Upper lobe of left lung (tissue), 6 donors: ENCODE measurements at regions not wholly inside any gene's neighbourhood (a gene's known extent, or its start where the extent isn't known, plus 50 kb on each side); places are given as distances from the start of the nearest gene placed in this dataset.

Experiments used
- ATAC-seq, 2 donors: fragments of 200-7000 bp; cut with Tn5 transposase; one replicate each; pipeline ENCODE4 v1.9.1; 2022; ENCODE audit warnings: mild to moderate bottlenecking in 2 of 2, moderate library complexity in 2 of 2; ENCODE audit not compliant: low FRiP score in 2 of 2
- DNase-seq, 2 donors: peaks; one replicate each; pipeline ENCODE4 v3.0.0-alpha.2; 2019 to 2020
- H3K27ac ChIP-seq, 4 donors: fragments of 200-600 bp; sonication (generic); one replicate each; pipeline ENCODE4 v1.5.1; 2016 to 2019
- H3K27me3 ChIP-seq, 4 donors: fragments of 200-600 bp; sonication (generic); one replicate each; pipeline ENCODE4 v1.5.1; 2017 to 2019
- H3K36me3 ChIP-seq, 4 donors: fragments of 200-600 bp; sonication (generic); one replicate each; pipeline ENCODE4 v1.5.1; 2016 to 2019
- H3K4me1 ChIP-seq, 4 donors: fragments of 200-600 bp; sonication (generic); one replicate each; pipeline ENCODE4 v1.5.1; 2018 to 2019
- H3K4me3 ChIP-seq, 4 donors: fragments of 200-600 bp; sonication (generic); one replicate each; pipeline ENCODE4 v1.5.1; 2017 to 2019; ENCODE audit warnings: mild to moderate bottlenecking in 2 of 4, moderate library complexity in 1 of 4
- H3K9me3 ChIP-seq, 4 donors: fragments of 200-600 bp; sonication (generic); one replicate each; pipeline ENCODE4 v1.5.1; 2018 to 2019
- EP300 ChIP-seq, 4 donors: sonication (generic); formaldehyde crosslinking; IDR thresholded peaks; one replicate each; pipeline ENCODE4 v1.5.1; 2017; ENCODE audit warnings: antibody characterized with exemption in 4 of 4, control low read depth in 2 of 4
- POLR2A ChIP-seq, 4 donors: fragments of 450-650 bp; IDR thresholded peaks; one replicate each; pipeline ENCODE4 v1.5.1; 2016 to 2017; ENCODE audit warnings: antibody characterized with exemption in 4 of 4, mild to moderate bottlenecking in 2 of 4
- POLR2AphosphoS5 ChIP-seq, 2 donors: sonication (generic); formaldehyde crosslinking; IDR thresholded peaks; one replicate each; pipeline ENCODE4 v1.5.1; 2017; ENCODE audit warnings: antibody characterized with exemption in 2 of 2
- WGBS, 2 donors: methylation state at CpG; one replicate each; pipeline ENCODE4 v1.1.5; 2017 to 2018; 5-methylcytosine and 5-hydroxymethylcytosine counted together
- TF ChIP-seq, protein P1 (sequence below), 6 experiments: fragments of 450-650 bp in 4 of 6; fragments of 200-600 bp in 2 of 6; sonication (generic) in 2 of 6; IDR thresholded peaks; one replicate each; pipeline ENCODE4 v1.5.1; 2016 to 2019; ENCODE audit warnings: antibody characterized with exemption in 6 of 6
- donor health status: DM: no; HTN: no; CAD: no; lungs with moderate emphysema.
- donor health status: DM: no; HTN: yes; CAD: no; lungs with severe emphysema.

DNA sequence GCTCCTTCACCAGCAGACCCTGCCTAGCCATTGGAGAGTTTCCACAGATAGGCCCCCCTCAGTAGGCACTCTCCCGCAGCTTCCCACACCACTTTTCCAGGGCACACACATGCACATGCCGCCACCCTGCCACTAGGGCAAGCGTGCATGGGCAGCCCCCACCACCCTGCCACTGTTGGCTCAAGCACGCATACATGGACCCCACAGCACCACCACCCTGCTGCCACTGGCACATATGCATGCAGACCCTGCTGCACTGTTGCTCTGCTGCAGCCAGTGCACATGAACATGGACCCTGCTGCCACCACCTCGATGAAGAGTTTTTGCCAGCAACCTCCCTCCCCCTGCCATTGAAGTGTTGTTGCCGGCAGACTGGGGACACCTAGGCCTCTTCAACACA lies 154.9 kb downstream of the FTCDNL1 start:
- ATAC-seq, result no peak
- TF ChIP-seq POLR2AphosphoS5 (IDR thresholded peaks at IDR 0.05) (no peak), POLR2A (IDR thresholded peaks at IDR 0.05) (no peak), EP300 (IDR thresholded peaks at IDR 0.05) (no peak)
- TF ChIP-seq, protein P1, sequence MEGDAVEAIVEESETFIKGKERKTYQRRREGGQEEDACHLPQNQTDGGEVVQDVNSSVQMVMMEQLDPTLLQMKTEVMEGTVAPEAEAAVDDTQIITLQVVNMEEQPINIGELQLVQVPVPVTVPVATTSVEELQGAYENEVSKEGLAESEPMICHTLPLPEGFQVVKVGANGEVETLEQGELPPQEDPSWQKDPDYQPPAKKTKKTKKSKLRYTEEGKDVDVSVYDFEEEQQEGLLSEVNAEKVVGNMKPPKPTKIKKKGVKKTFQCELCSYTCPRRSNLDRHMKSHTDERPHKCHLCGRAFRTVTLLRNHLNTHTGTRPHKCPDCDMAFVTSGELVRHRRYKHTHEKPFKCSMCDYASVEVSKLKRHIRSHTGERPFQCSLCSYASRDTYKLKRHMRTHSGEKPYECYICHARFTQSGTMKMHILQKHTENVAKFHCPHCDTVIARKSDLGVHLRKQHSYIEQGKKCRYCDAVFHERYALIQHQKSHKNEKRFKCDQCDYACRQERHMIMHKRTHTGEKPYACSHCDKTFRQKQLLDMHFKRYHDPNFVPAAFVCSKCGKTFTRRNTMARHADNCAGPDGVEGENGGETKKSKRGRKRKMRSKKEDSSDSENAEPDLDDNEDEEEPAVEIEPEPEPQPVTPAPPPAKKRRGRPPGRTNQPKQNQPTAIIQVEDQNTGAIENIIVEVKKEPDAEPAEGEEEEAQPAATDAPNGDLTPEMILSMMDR (IDR thresholded peaks at IDR 0.05), result no peak
- peak in 1 of 2 donors; percentile 45 for DNase-seq
- Histone ChIP-seq H3K4me3 (no peak overlapping the region), H3K36me3 (no peaks in the 10 kb centered on the region), H3K9me3 (no peaks in the 10 kb centered on the region), H3K27me3 (no peaks in the 10 kb centered on the region), H3K4me1 (no peaks in the 10 kb centered on the region), H3K27ac (no peak overlapping the region)
- 94% methylated on average over 6 of the region's 6 CpGs; no CpG with 5 or more reads in 1 of the 2 donors for WGBS, 2 donors

DNA sequence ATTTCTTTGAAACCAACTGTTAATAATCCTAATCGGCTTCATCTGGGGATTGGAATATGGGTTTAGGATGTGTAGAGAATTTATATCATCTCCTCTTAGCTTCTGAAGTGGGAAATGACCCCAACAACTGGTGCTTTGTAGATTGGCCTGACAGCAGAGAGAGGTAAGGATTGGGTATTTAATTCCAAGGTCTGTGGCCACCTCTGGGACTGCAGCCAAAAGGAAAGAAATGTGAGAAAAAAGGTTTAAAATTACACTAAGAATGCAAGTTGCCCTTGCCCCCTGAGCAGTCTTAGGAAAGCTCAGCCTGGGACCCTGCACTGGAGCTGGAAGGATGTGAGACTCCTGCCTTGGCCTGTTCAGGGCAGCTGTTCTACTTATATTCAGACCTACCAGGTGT lies 157.1 kb downstream of the FTCDNL1 start:
- Histone ChIP-seq H3K4me1 (no peaks in the 10 kb centered on the region), H3K9me3 (no peaks in the 10 kb centered on the region), H3K36me3 (no peaks in the 10 kb centered on the region), H3K4me3 (no peak overlapping the region), H3K27ac (no peak overlapping the region), H3K27me3 (no peaks in the 10 kb centered on the region)
- no peak for ATAC-seq
- TF ChIP-seq POLR2A (IDR thresholded peaks at IDR 0.05), result no peak
- TF ChIP-seq, protein P1 (IDR thresholded peaks at IDR 0.05), result no peak
- no peak for TF ChIP-seq POLR2AphosphoS5 (IDR thresholded peaks at IDR 0.05)
- no peak for TF ChIP-seq EP300 (IDR thresholded peaks at IDR 0.05)
- 81 to 89% methylated on average over 1 of the region's 1 CpG for WGBS, 2 donors
- DNase-seq, result no peak

DNA sequence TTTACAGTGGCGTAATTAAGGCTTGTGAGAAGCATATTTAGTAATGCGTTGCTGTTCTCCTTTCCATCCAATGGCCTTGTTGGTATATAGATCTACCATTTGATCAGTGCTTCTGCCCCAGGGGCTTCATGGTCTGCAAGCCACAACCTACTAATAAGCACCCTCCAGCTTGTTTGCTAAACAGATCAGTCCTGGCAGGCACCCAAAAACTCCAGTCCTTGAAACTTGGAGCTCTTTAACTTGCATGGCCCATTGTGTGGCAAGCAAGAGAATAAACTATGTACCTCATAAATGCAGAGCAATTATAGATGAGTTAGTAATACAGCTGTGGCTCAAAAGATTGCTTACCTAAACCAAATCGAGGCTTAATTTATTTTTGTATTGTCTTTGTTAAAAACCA lies 158.5 kb downstream of the FTCDNL1 start:
- Histone ChIP-seq H3K4me1 (no peaks in the 10 kb centered on the region), H3K4me3 (no peak overlapping the region), H3K9me3 (no peaks in the 10 kb centered on the region), H3K27me3 (no peaks in the 10 kb centered on the region), H3K36me3 (no peaks in the 10 kb centered on the region), H3K27ac (no peak overlapping the region)
- ATAC-seq (no peak), DNase-seq (peak in 1 of 2 donors; percentile 27)
- 67 to 76% methylated on average over 3 of the region's 3 CpGs for WGBS, 2 donors
- TF ChIP-seq POLR2A (IDR thresholded peaks at IDR 0.05) (no peak), EP300 (IDR thresholded peaks at IDR 0.05) (no peak)
- TF ChIP-seq, protein P1 (IDR thresholded peaks at IDR 0.05), result no peak

DNA sequence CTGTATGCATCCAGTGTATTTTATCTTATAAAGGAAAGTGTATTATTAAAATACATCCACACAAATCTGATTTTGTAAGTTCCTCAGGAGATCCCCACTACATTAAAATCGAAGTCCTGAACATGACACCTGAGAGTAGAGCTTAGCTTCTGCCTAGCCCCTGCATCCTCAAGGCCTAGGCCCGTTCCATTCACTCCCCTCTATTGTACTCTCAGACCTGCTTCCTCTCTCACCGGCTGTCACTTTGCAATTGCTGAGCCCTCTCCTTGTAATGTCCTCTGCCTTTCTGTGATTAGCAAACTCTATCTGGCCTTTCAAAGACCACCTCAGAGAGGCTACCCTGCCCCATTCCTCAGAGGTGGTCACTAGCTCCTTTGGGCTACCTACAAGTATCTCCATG lies 160.8 kb downstream of the FTCDNL1 start:
- no peaks in the 10 kb centered on the region for H3K9me3 ChIP-seq
- TF ChIP-seq POLR2AphosphoS5 (IDR thresholded peaks at IDR 0.05) (no peak), EP300 (IDR thresholded peaks at IDR 0.05) (no peak), POLR2A (IDR thresholded peaks at IDR 0.05) (no peak)
- TF ChIP-seq, protein P1 (IDR thresholded peaks at IDR 0.05), result no peak
- H3K27ac ChIP-seq, result no peak overlapping the region
- WGBS, 2 donors, result 78 to 84% methylated on average over 3 of the region's 3 CpGs
- no peaks in the 10 kb centered on the region for H3K4me1 ChIP-seq
- DNase-seq (no peak), ATAC-seq (no peak)
- no peaks in the 10 kb centered on the region for H3K36me3 ChIP-seq
- H3K4me3 ChIP-seq, result no peak overlapping the region
- H3K27me3 ChIP-seq, result no peaks in the 10 kb centered on the region

DNA sequence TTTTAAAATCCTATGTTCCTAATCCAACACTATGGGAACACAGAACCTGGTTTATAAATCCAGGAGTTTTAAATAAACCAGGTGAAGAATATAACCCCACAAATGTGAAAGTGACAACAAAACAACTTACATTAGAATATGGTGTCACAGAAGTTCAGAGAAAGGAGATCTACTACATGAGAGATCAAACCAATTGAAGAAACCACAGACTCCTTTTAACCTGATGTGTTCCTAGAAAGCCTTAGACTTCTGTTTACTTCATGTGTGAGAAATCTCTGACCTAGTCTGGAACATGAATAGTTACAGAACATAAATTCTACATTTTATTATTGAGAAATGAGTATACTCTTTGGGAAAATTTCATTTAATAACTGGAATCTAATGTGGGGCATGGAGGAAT lies 165.3 kb downstream of the FTCDNL1 start:
- H3K27ac ChIP-seq, result no peak overlapping the region
- DNase-seq (no peak), ATAC-seq (no peak)
- H3K9me3 ChIP-seq, result no peaks in the 10 kb centered on the region
- TF ChIP-seq, protein P1 (IDR thresholded peaks at IDR 0.05), result no peak
- no peak for TF ChIP-seq POLR2AphosphoS5 (IDR thresholded peaks at IDR 0.05)
- no peak for TF ChIP-seq EP300 (IDR thresholded peaks at IDR 0.05)
- no peak for TF ChIP-seq POLR2A (IDR thresholded peaks at IDR 0.05)
- no peaks in the 10 kb centered on the region for H3K27me3 ChIP-seq
- no peaks in the 10 kb centered on the region for H3K36me3 ChIP-seq
- H3K4me1 ChIP-seq, result no peaks in the 10 kb centered on the region
- no peak overlapping the region for H3K4me3 ChIP-seq
